Stimulated activated CD8-positive, alpha-beta memory T cell treated with anti-CD3 and anti-CD28 coated beads, Interleukin-4, amount 100 ng/mL, for 1 hour (primary cell): ENCODE measurements at regions not wholly inside any gene's neighbourhood (a gene's known extent, or its start where the extent isn't known, plus 50 kb on each side); places are given as distances from the start of the nearest gene placed in this dataset.

Experiments
- DNase-seq, 2 donors: peaks; one replicate each; pipeline ENCODE4 v3.0.0-alpha.2; 2020; ENCODE audit warnings: low read depth in 2 of 2, low spot score in 1 of 2

DNA sequence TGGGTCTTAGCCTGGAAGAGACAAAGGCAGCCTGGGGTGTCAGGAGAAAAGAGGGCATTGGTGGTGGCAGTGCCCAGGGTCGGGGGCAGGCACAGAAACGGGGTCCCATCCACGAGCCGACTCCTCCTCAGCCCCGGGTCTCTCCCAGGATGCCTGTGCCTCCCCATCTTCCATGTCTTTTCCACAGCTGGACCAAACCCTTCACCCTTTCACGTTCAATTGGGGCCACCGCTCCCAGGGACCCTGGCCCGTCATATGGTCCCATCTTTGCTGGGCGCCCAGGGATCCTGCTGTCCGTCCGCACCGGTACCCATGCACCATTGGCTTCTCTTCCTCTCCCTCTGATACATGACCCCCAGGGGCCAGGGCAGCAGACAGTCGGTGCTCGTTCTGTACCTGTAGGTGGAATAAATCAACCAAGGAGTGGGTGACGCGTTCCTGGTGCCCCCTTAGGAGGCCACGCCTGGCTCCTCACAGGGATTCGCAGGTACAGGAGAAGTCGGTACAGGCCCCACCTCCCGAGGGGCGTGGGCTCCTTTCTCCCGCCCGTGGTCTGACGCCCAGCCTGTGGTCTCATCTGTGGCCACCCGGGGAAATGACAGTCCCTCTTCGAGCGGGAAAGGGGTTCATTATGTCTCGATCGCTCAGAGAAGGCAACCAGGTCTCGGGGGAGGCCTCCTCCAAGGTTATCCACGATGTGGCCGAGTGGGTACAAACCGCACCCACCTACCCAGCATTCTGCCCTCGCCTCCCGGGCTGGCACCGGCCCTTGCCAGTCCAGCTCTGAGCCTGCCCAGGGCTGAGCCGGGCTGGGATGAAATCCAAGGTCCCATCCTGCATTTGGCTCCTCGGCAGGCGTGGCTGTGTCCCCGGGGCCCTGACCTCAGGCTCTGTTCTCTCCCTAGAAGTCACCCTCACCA is 1493.6 kb downstream of the BRD1 start:
- DNase-seq, result no peak

GRCh38 chr22:48333323-48333763 is 1494.3 kb downstream of the BRD1 start:
- DNase-seq, result no peak

- DNase-seq, result no peak
Measured at GRCh38 chr22:48332438-48333322, 1495.0 kb downstream of the BRD1 start.

GRCh38 chr22:48331691-48332220 is 1495.9 kb downstream of the BRD1 start:
- DNase-seq, result no peak

DNA sequence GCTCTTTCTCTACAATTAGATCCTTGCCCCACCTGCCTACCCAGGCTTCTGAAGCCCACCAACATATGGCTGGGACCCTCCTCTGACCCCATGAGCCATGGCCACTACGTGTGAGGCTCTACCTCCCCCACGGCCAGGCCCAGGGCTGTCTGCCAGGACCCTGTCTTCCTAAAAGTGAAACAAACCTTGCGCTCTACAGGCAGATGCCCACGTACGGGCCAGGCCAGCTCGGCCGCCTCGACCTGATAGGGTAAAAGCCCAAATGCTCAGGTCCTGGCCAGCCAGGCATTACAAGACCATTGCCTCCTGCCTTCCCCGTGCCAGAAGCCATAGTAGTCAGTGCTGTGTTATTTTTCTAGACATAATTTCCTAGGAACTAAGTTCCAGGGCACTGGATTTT is 1496.4 kb downstream of the BRD1 start:
- DNase-seq, result no peak

- no peak for DNase-seq
Measured at GRCh38 chr22:48327721-48328120, 1500.0 kb downstream of the BRD1 start.

DNA sequence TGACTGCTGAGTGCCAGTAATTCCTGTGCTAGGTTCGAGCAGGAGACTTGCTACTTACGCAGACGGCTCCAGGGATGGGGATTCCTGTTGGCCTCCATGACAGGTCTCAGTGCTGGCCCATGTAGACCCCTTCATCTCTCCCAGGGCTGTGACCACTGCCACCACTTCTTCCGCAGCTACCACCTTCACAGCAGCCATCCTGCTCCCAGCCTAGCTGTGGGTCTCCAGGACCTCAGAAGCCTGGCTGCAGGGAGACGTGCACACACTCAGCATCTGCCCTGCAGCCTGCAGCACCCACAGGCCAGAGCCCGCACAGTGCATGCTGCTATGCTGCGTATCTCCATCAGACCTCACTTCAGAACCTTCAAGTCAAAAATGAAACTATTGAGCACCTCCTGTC is 1503.9 kb downstream of the BRD1 start:
- DNase-seq, result no peak

DNA sequence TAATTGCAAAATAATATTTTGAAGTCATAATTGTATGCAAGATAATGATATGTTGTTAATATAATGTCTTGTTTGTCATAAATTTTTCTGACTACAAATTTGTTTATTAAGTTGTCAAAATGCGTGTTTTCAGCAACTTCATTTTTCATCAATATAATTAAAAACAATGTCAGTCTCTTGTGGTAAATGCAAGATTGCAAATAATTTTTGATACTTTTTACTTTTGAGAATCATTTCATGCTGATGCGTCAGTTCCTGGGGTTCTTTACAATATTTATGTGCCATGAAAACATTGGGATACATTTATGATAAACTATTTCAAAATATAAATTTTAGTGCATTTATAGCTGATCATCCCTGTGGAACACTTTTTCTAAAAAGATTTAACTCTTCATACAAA is 1504.8 kb downstream of the BRD1 start:
- no peak for DNase-seq

- no peak for DNase-seq
Measured at GRCh38 chr22:48321986-48322545, 1505.6 kb downstream of the BRD1 start.

DNA sequence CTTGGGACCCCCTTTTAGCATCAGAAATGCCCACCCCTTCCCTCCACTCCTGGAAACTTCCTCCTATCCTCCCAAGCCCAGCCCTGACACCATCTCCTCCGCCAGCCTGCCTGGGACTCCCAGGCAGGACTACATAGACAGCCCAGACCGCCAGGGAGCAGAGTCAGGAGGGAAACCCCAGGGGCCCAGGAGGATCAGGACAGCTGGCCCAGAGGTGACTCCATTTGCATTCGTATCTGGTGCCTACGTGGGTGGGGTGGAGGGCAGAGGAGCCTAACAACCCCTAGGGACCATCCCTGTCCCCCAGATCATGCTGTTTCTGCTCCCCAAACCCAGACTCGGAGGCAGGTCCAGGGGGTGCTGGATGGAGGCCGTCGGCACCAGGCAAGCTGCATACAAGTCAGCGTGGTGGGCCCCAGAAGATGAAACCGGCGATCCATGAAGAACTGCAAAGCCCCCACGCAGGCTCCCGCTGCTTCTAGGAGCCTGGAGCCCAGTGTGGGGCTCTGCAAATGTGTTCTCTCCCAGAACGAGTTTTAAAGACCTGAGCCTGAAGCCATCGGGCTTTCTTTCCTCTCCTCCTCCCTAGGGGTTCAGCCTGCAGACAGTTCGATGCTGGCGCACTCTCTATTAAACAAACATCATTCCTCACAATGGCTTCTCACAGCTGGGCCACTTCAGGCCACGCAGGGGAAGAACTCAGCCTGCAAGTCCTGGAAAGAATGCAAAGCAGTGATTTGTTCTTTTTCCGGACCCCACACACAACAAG is 1506.8 kb downstream of the BRD1 start:
- no peak for DNase-seq

DNA sequence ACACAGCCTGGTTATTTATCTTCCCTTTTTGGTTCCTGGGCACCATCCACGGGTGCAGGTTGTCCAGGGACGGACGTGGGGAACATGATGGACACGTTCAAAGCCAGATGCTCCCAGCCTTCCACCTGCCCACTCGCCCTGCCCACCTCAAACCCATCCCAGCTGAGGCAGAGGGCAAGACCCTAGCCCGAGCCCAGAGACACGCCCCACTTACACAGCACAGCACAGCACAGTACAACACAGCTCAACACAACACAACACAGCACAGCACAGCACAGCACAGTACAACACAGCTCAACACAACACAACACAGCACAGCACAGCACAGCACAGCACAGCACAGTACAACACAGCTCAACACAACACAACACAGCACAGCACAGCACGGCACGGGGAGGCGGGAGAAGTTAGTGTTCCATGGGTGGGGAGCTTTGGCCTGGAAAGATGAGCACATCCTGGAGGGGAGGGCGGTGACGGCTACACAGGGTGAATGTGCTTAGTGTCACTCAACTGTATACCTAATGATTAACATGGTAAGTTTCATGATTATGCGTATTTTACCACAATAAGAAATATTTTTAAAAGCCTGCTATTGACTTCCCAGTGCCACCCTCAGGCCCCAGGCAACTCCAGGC is 1507.5 kb downstream of the BRD1 start:
- no peak for DNase-seq

DNA sequence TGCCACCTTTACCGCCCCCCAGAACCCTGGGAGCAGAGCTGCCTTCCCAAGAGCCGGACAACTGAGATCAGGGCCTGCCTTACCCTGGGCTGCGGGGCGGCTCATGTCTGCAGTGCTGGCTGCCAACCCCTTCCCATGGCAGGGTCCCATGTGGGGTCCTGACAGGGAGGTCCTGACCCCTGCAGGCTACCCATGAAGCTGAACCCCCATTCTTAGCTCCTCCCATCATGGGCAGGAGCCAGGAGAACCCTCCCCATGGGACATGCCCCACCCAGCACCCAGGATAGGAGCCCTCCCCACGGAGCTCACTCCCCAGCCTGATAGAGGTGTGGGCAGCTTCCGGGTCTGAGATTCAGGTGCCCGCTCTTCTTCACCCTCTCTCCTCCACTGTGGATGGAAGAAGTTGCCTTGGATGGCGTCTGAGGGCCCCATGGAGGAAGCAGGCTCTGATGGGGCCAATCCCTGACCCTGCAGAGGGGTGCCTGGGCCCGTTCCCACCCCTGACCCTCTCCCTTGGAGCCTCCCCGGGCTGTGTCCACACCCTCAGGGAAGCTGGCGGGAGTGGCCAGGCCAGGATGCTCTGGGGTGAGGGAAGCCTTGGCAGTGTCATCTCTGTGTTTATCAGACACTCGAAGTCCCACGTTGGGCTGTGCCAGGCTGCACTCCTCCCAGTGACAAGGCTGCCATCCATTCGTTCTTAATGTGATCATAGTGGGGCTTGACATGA is 1508.2 kb downstream of the BRD1 start:
- no peak for DNase-seq

DNA sequence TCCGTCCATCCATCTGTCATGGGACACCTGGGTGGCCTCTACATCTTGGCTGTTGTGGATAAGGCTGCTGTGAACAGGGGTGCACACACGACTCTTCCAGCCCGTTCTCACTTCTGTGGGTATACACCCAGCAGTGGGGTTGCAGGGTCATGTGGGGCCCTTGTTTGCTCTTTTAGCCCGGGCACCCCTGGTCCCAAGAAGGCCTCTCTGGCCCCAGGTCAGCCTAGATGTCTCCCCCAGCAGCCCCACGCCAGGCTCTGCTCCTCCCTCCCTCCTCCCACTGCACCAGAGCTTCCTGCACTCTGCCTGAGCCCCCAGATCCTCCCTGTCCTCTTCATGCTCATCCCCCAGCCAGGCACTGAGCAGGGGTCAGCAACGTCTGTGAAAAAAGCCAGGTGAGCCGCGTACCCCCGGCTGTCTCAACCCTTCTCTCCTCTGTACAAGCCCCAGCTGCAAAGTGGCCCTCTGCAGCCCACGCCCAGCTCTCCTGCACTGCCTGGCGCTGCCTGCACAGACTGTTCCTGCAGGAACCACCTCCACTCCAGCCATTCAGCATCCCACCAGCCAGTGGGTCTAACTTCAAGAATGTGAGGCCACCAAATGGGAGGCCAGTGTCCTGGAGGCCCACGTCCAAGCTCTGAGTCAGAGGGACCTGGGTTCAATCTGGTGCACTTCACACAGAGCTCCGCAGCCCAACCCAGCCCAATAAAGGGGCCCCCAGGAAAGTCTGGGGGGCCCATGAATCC is 1508.9 kb downstream of the BRD1 start:
- no peak for DNase-seq

- no peak for DNase-seq
Measured at GRCh38 chr22:48318173-48318572, 1509.5 kb downstream of the BRD1 start.

GRCh38 chr22:48316257-48317250 is 1511.1 kb downstream of the BRD1 start:
- DNase-seq, result no peak

- DNase-seq, result no peak
Measured at GRCh38 chr22:48315439-48316256, 1512.0 kb downstream of the BRD1 start.

- DNase-seq, result no peak
Measured at GRCh38 chr22:48314073-48314472, 1513.6 kb downstream of the BRD1 start.
